ENCODE measurements at regions not wholly inside any gene's neighbourhood (a gene's known extent, or its start where the extent isn't known, plus 50 kb on each side); places are given as distances from the start of the nearest gene placed in this dataset.

GRCh38 chr6:50945789-50946188, 127.1 kb downstream of the TFAP2B start:
- Histone ChIP-seq H3K9me3 (ENCODE audit: low read depth, low read length) (no peaks in the 10 kb centered on the region), H3K79me2 (ENCODE audit: insufficient read depth, low read length) (no peaks in the 10 kb centered on the region), H3K4me1 (ENCODE audit: insufficient read depth, low read length) (no peaks in the 10 kb centered on the region), H2AFZ (ENCODE audit: low read length) (no peak overlapping the region), H3K4me2 (ENCODE audit: insufficient read depth, low read length) (no peak overlapping the region), H3K36me3 (ENCODE audit: insufficient read depth, low read length) (no peaks in the 10 kb centered on the region), H3K27me3 (ENCODE audit: insufficient read depth, low read length) (no peaks in the 10 kb centered on the region), H3K27ac (ENCODE audit: low read depth, low read length) (no peak overlapping the region), H3K4me3 (ENCODE audit: insufficient read depth, low read length) (no peak overlapping the region), H4K20me1 (ENCODE audit: insufficient read depth, low read length) (no peaks in the 10 kb centered on the region)
- no peak for TF ChIP-seq CTCF (IDR thresholded peaks at IDR 0.05; ENCODE audit: extremely low read depth, low read depth, low read length)
- no peak for DNase-seq (ENCODE audit: insufficient read length, low spot score, missing footprints)

- no peak overlapping the region for H2AFZ ChIP-seq (ENCODE audit: low read length)
- no peak overlapping the region for H3K4me3 ChIP-seq (ENCODE audit: insufficient read depth, low read length)
- DNase-seq (ENCODE audit: insufficient read length, low spot score, missing footprints) = no peak
- no peaks in the 10 kb centered on the region for H3K36me3 ChIP-seq (ENCODE audit: insufficient read depth, low read length)
- no peak overlapping the region for H3K27ac ChIP-seq (ENCODE audit: low read depth, low read length)
- no peaks in the 10 kb centered on the region for H4K20me1 ChIP-seq (ENCODE audit: insufficient read depth, low read length)
- no peak overlapping the region for H3K4me2 ChIP-seq (ENCODE audit: insufficient read depth, low read length)
- no peak for TF ChIP-seq CTCF (IDR thresholded peaks at IDR 0.05; ENCODE audit: extremely low read depth, low read depth, low read length)
- H3K27me3 ChIP-seq (ENCODE audit: insufficient read depth, low read length) = no peaks in the 10 kb centered on the region
- no peaks in the 10 kb centered on the region for H3K79me2 ChIP-seq (ENCODE audit: insufficient read depth, low read length)
- no peaks in the 10 kb centered on the region for H3K4me1 ChIP-seq (ENCODE audit: insufficient read depth, low read length)
- H3K9me3 ChIP-seq (ENCODE audit: low read depth, low read length) = no peaks in the 10 kb centered on the region
Measured at GRCh38 chr6:50952092-50952907, 133.6 kb downstream of the TFAP2B start.

- DNase-seq (ENCODE audit: insufficient read length, low spot score, missing footprints) = no peak
- Histone ChIP-seq H3K27me3 (ENCODE audit: insufficient read depth, low read length) (no peaks in the 10 kb centered on the region), H3K4me1 (ENCODE audit: insufficient read depth, low read length) (no peaks in the 10 kb centered on the region), H3K4me3 (ENCODE audit: insufficient read depth, low read length) (no peak overlapping the region), H3K9me3 (ENCODE audit: low read depth, low read length) (no peaks in the 10 kb centered on the region), H3K27ac (ENCODE audit: low read depth, low read length) (no peak overlapping the region), H3K79me2 (ENCODE audit: insufficient read depth, low read length) (no peaks in the 10 kb centered on the region), H3K36me3 (ENCODE audit: insufficient read depth, low read length) (no peaks in the 10 kb centered on the region), H2AFZ (ENCODE audit: low read length) (no peak overlapping the region), H4K20me1 (ENCODE audit: insufficient read depth, low read length) (no peaks in the 10 kb centered on the region), H3K4me2 (ENCODE audit: insufficient read depth, low read length) (no peak overlapping the region)
- no peak for TF ChIP-seq CTCF (IDR thresholded peaks at IDR 0.05; ENCODE audit: extremely low read depth, low read depth, low read length)
Measured at GRCh38 chr6:50956014-50956413, 137.3 kb downstream of the TFAP2B start.

- Histone ChIP-seq H3K79me2 (ENCODE audit: insufficient read depth, low read length) (no peaks in the 10 kb centered on the region), H3K4me3 (ENCODE audit: insufficient read depth, low read length) (no peak overlapping the region), H3K9me3 (ENCODE audit: low read depth, low read length) (no peaks in the 10 kb centered on the region), H3K4me2 (ENCODE audit: insufficient read depth, low read length) (no peak overlapping the region), H2AFZ (ENCODE audit: low read length) (no peak overlapping the region), H3K4me1 (ENCODE audit: insufficient read depth, low read length) (no peaks in the 10 kb centered on the region), H3K27me3 (ENCODE audit: insufficient read depth, low read length) (no peaks in the 10 kb centered on the region), H4K20me1 (ENCODE audit: insufficient read depth, low read length) (no peaks in the 10 kb centered on the region), H3K36me3 (ENCODE audit: insufficient read depth, low read length) (no peaks in the 10 kb centered on the region), H3K27ac (ENCODE audit: low read depth, low read length) (no peak overlapping the region)
- DNase-seq (ENCODE audit: insufficient read length, low spot score, missing footprints) = no peak
- TF ChIP-seq CTCF (IDR thresholded peaks at IDR 0.05; ENCODE audit: extremely low read depth, low read depth, low read length) = no peak
Measured at GRCh38 chr6:50958148-50958697, 139.6 kb downstream of the TFAP2B start.

All from osteoblast (primary cell).